Right lobe of liver (tissue), 6 donors: ENCODE measurements at regions not wholly inside any gene's neighbourhood (a gene's known extent, or its start where the extent isn't known, plus 50 kb on each side); places are given as distances from the start of the nearest gene placed in this dataset.

Source experiments
- ATAC-seq, 4 donors: fragments of 200-7000 bp; cut with Tn5 transposase; one replicate each; pipeline ENCODE4 v1.9.1; 2020; ENCODE audit warnings: mild to moderate bottlenecking in 4 of 4, moderate library complexity in 4 of 4
- DNase-seq, 3 donors: peaks; one replicate each; pipeline ENCODE4 v3.0.0-alpha.2; 2020
- H3K27ac ChIP-seq, 3 donors: fragments of 200-600 bp; one replicate each; pipeline ENCODE4 v1.8.0; 2022
- H3K27me3 ChIP-seq, 2 donors: fragments of 200-600 bp; one replicate each; pipeline ENCODE4 v1.8.0; 2022
- H3K36me3 ChIP-seq, 4 donors: fragments of 200-600 bp; sonication (generic) in 1 of 4; one replicate each; pipeline versions ENCODE4 v1.5.1 to v1.8.0; 2017 to 2022; ENCODE audit warnings: control low read depth in 1 of 4
- H3K4me1 ChIP-seq, 4 donors: fragments of 200-600 bp; sonication (generic) in 1 of 4; one replicate each; pipeline versions ENCODE4 v1.5.1 to v1.8.0; 2017 to 2022; ENCODE audit warnings: control low read depth in 1 of 4
- H3K4me3 ChIP-seq, 3 donors: fragments of 200-600 bp; one replicate each; pipeline ENCODE4 v1.8.0; 2022
- H3K9me3 ChIP-seq, 4 donors: fragments of 200-600 bp; sonication (generic) in 1 of 4; one replicate each; pipeline versions ENCODE4 v1.5.1 to v1.8.0; 2017 to 2022; ENCODE audit warnings: control low read depth in 1 of 4
- POLR2A ChIP-seq: fragments of 450-650 bp; IDR thresholded peaks from one replicate; pipeline ENCODE4 v1.6.1; 2017; ENCODE audit warnings: antibody characterized with exemption, mild to moderate bottlenecking
- WGBS: methylation state at CpG from one replicate; pipeline ENCODE4 v1.1.6; 2018; ENCODE audit warnings: low coverage, low lambda C conversion rate; ENCODE audit not compliant: insufficient coverage; ENCODE audit errors: missing lambda C conversion rate; 5-methylcytosine and 5-hydroxymethylcytosine counted together
- intact Hi-C, 2 donors: fragments of 100-400 bp; cut with DNase I; formaldehyde crosslinking; loops; one replicate each; pipeline versions ENCODE4 v1.11.2 to v1.14.1; 2022
- TF ChIP-seq, protein P1 (sequence below), 4 donors: fragments of 200-600 bp in 3 of 4; fragments of 450-650 bp in 1 of 4; IDR thresholded peaks; one replicate each; pipeline versions ENCODE4 v1.5.1 to v1.8.0; 2016 to 2022; ENCODE audit warnings: antibody characterized with exemption in 4 of 4, mild to moderate bottlenecking in 2 of 4
- donor health status: DM: no; HTN: yes; CAD: no.
- donor health status: DM: no; HTN: no; CAD: no.
- donor health status: DM: no; HTN: no; CAD: no.
- donor health status: DM: no; HTN: yes; CAD: no.
- donor health status: DM: no; HTN: yes; CAD: no.

DNA sequence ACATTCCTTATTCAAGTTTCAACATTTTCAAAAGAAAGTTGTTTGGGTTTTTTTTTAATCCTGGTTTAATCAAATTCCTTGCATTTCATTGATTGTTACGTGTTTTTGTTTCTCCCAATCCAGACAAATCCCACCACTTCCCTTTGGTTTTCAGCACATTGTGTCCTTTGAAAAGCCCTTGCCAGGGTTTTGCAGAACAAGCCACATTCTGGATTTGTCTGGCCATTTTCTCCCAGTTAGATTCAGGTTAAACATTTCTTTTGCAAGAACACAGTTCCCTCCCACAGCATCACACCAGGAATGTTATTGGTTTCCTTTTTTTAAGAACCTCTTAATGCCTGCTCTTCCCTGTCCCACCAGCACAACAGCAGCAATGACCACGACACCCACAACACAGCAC is 278.0 kb upstream of the SALL1 start:
- Histone ChIP-seq H3K4me1 (peaks cover 0 to 40% (median 5%) of the 10 kb centered on the region in 4 donors), H3K27ac (no peak overlapping the region), H3K9me3 (no peaks in the 10 kb centered on the region), H3K36me3 (no peaks in the 10 kb centered on the region), H3K27me3 (no peaks in the 10 kb centered on the region), H3K4me3 (no peak overlapping the region)
- WGBS = 79% methylated on average over 2 of the region's 2 CpGs
- DNase-seq (no peak), ATAC-seq (no peak)
- TF ChIP-seq, protein P1, sequence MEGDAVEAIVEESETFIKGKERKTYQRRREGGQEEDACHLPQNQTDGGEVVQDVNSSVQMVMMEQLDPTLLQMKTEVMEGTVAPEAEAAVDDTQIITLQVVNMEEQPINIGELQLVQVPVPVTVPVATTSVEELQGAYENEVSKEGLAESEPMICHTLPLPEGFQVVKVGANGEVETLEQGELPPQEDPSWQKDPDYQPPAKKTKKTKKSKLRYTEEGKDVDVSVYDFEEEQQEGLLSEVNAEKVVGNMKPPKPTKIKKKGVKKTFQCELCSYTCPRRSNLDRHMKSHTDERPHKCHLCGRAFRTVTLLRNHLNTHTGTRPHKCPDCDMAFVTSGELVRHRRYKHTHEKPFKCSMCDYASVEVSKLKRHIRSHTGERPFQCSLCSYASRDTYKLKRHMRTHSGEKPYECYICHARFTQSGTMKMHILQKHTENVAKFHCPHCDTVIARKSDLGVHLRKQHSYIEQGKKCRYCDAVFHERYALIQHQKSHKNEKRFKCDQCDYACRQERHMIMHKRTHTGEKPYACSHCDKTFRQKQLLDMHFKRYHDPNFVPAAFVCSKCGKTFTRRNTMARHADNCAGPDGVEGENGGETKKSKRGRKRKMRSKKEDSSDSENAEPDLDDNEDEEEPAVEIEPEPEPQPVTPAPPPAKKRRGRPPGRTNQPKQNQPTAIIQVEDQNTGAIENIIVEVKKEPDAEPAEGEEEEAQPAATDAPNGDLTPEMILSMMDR (IDR thresholded peaks at IDR 0.05) = no peak
- no peak for TF ChIP-seq POLR2A
- intact Hi-C loops = no loop called here

GRCh38 chr16:51427085-51427484 is 276.0 kb upstream of the SALL1 start:
- Histone ChIP-seq H3K4me3 (no peak overlapping the region), H3K9me3 (no peaks in the 10 kb centered on the region), H3K27me3 (no peaks in the 10 kb centered on the region), H3K4me1 (peaks cover 0 to 37% (median 5%) of the 10 kb centered on the region in 4 donors), H3K36me3 (no peaks in the 10 kb centered on the region), H3K27ac (peak overlapping the region in 1 of 3 donors; percentile 68)
- ATAC-seq (peak; percentile 58 to 78 (median 70)), DNase-seq (no peak)
- 19% methylated on average over 1 of the region's 1 CpG for WGBS
- TF ChIP-seq, protein P1 (IDR thresholded peaks at IDR 0.05) = no peak
- TF ChIP-seq POLR2A = no peak
- intact Hi-C loops = no loop called here

GRCh38 chr16:51426276-51426675 is 275.2 kb upstream of the SALL1 start:
- H3K36me3 ChIP-seq = no peaks in the 10 kb centered on the region
- no peak overlapping the region for H3K4me3 ChIP-seq
- no peaks in the 10 kb centered on the region for H3K9me3 ChIP-seq
- ATAC-seq = no peak
- peak overlapping the region in 1 of 3 donors; percentile 45 for H3K27ac ChIP-seq
- no peak for TF ChIP-seq POLR2A
- TF ChIP-seq, protein P1 (IDR thresholded peaks at IDR 0.05) = no peak
- H3K4me1 ChIP-seq = peaks cover 0 to 34% (median 5%) of the 10 kb centered on the region in 4 donors
- no peaks in the 10 kb centered on the region for H3K27me3 ChIP-seq
- DNase-seq = no peak
- WGBS = 50% methylated on average over 5 of the region's 5 CpGs
- intact Hi-C loops = no loop called here

DNA sequence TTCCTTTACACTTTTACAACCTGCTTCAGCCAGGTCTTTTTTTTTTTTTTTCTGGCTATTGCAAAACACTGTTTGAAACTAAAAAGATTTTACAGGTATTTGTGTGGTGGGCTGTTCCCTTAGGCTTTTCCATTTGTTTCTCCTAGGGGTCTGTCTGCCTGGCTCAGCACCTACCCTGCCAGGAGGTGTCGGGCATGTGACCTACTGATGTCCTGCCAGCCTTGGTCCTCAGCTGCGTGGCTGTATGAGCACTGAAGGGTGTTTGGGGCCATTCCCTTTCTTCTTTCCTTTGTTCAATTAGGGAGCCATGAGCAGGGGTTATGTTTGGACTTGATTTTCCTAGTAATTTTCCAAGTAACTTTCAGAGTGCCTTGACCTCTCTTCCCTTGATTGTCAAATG is 269.2 kb upstream of the SALL1 start:
- no peak for TF ChIP-seq POLR2A
- TF ChIP-seq, protein P1 (IDR thresholded peaks at IDR 0.05) = no peak
- Histone ChIP-seq H3K9me3 (no peaks in the 10 kb centered on the region), H3K36me3 (no peaks in the 10 kb centered on the region), H3K27me3 (no peaks in the 10 kb centered on the region), H3K27ac (no peak overlapping the region), H3K4me3 (no peak overlapping the region), H3K4me1 (peaks cover 0 to 14% (median 0%) of the 10 kb centered on the region in 4 donors)
- peak in 1 of 4 donors; percentile 20 for ATAC-seq
- DNase-seq = no peak
- 44% methylated on average over 2 of the region's 2 CpGs for WGBS
- intact Hi-C loops = no loop called here

DNA sequence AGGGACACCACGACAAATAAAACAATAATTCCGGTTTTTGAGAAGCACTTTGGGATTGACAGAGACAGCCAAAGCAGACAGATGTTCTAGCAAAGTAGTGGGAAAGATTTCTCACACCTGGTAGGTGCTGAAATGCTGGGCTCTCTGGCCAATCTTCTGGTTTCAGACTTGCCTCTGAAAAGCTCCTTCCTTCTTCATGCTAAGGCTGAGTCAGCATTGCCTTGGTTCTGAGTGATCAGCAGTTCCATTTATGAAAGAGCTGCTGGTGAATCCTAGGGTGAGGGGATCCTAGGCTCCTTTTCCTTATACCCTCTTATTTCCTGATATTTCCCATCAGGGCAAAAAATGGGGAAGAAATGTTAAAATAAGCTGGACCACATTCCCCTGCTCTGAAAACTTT is 268.7 kb upstream of the SALL1 start:
- no peak for TF ChIP-seq POLR2A
- TF ChIP-seq, protein P1 (IDR thresholded peaks at IDR 0.05) = no peak
- DNase-seq (no peak), ATAC-seq (no peak)
- Histone ChIP-seq H3K9me3 (no peaks in the 10 kb centered on the region), H3K4me3 (no peak overlapping the region), H3K4me1 (peaks cover 0 to 12% (median 0%) of the 10 kb centered on the region in 4 donors), H3K27ac (no peak overlapping the region), H3K27me3 (no peaks in the 10 kb centered on the region), H3K36me3 (no peaks in the 10 kb centered on the region)
- 65% methylated on average over 2 of the region's 2 CpGs for WGBS
- intact Hi-C loops = no loop called here
